ENCODE measurements at regions not wholly inside any gene's neighbourhood (a gene's known extent, or its start where the extent isn't known, plus 50 kb on each side); places are given as distances from the start of the nearest gene placed in this dataset.

DNA sequence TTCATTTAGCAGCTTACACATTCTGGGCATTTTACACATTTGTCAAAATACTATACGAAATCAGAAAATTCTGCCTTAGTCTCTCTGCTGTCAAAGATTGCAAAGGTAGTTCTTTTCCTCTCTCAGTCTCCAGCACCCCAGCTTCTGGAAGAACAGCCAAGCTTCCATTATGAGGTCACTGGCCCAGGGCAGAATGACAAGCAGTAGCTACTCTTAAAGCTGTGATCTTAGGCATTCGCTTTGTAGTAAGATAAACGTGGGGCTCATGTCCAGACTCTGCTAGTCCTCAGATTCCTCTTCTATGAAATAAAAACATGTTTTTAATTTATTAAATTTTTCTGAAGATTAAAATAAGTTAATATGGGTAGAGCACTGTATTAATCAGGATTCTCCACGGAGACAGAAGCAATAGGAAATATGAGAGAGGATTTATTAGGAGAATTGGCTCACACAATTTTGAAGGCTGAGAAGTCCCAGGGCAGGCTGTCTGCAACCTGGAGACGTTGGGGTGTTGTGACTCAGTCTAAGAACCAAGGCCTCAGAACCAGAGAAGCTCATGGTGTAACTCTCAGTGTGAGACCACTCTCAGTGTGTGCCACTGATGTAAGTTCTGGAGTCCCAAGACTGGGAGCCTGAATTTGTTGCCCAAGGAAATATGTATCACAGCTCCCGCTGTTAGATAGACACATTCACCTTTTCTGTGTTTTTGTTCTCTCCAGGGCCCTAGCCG is 201.2 kb downstream of the CMPK2 start:
- no peak overlapping the region for H3K27ac ChIP-seq
- TF ChIP-seq, protein P1, sequence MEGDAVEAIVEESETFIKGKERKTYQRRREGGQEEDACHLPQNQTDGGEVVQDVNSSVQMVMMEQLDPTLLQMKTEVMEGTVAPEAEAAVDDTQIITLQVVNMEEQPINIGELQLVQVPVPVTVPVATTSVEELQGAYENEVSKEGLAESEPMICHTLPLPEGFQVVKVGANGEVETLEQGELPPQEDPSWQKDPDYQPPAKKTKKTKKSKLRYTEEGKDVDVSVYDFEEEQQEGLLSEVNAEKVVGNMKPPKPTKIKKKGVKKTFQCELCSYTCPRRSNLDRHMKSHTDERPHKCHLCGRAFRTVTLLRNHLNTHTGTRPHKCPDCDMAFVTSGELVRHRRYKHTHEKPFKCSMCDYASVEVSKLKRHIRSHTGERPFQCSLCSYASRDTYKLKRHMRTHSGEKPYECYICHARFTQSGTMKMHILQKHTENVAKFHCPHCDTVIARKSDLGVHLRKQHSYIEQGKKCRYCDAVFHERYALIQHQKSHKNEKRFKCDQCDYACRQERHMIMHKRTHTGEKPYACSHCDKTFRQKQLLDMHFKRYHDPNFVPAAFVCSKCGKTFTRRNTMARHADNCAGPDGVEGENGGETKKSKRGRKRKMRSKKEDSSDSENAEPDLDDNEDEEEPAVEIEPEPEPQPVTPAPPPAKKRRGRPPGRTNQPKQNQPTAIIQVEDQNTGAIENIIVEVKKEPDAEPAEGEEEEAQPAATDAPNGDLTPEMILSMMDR (IDR thresholded peaks at IDR 0.05), result no peak
- TF ChIP-seq ZFX (IDR thresholded peaks at IDR 0.05; ENCODE audit: borderline replicate concordance), result no peak

DNA sequence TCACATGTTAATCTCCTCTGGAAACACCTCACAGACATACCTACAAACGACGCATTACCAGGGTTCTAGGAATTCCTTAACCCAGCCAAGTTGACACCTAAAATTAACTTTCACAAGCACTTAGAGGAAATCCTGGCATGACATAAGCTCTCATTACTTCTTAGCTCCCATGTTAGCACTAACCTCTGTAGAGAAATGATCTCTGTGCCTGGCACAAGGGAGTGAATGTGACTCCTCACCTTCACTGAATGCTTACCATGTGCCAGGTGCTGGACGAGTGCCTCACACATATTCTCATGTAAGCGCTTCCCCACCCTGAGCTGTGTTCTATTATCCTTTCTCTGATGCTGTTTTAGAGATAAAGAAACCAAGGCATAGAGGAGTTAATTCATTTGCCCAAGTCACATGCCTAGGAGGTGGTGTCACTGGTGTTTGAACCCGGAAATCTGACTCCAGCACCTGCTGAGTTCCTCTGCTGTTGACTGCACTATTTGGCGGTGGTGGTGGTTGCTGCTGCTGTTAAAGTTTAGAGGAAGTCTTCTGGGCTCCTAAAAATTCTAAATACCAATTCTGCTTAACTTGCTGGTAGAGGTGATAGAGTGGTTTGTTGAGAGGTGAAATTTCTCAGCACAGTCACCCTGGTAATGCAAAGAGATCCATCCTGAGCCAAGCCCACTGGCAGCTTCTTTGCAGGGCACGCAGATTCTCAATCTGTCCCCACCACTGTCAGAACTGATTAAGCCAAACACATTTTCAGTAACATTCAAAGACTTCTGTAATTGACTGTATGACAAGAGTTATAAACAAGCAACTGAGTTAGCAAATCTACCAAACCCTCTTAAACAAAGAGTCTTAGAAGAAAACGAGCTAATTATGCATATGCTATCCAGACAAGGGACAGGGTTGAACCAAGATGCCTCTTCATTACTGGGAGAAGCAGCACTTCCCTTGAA is 200.3 kb downstream of the CMPK2 start:
- TF ChIP-seq ZFX (IDR thresholded peaks at IDR 0.05; ENCODE audit: borderline replicate concordance), result no peak
- TF ChIP-seq, protein P1 (IDR thresholded peaks at IDR 0.05), result no peak

DNA sequence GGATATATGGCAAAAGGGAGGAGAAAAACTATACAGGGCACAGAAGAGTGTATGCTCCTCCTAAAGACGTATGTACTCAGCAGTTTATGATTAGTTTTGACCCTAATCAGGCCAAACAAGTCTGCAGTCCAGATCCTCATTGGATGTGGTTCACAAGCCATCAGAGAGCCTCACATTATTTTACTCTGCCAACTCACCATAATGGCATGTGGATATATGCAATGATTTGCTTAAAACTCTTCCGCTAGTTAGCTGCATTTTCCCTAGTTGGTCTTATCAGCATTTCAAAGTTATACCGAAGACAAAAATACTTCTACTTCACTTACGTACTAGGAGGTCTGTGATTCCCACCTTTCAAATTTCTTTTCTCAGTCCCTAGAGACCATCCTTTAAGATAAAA is 198.4 kb downstream of the CMPK2 start:
- TF ChIP-seq, protein P1 (IDR thresholded peaks at IDR 0.05), result no peak
- no peak for TF ChIP-seq ZFX (IDR thresholded peaks at IDR 0.05; ENCODE audit: borderline replicate concordance)
- no peak overlapping the region for H3K27ac ChIP-seq

More for the DNA sequence above, 200.3 kb downstream of the CMPK2 start:
- no peak overlapping the region for H3K27ac ChIP-seq

DNA sequence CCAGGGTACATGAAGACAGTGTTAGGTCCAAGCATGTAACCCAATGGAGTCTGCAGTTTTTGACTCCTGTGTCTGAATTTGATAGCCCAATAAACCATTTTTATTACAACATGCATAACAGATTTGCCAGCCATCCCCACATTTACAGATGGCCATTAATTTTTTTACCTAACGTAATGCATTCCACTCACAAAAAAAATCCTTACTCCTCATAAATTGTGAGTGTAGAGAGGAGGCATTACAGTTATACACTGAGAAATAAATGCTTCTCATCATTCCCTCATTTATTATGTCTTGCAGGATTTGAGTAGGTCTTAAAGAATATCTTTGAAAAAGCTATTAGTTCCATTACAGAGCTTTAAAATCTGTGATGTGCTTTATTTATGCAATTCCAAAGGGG is 193.8 kb downstream of the CMPK2 start:
- TF ChIP-seq, protein P1 (IDR thresholded peaks at IDR 0.05), result no peak
- TF ChIP-seq ZFX (IDR thresholded peaks at IDR 0.05; ENCODE audit: borderline replicate concordance), result no peak
- no peak overlapping the region for H3K27ac ChIP-seq

DNA sequence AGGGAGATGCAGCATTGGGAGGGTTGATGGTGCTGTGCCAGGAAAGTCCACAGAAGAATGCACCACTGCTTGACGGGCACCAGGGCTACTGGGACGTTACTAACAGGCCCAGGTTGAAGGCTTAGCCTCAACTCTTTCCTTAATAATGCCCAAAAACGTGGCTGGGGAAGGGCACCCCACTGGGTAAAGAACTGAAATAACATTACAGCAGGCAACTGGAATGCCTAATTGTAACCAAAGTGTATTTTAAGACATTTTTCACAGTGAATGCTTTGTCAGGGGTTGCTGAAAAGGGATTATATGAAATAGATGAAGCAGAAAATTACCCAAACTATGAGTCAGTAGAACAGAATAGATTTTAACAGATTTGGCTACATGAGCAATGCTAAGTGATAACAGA is 191.3 kb downstream of the CMPK2 start:
- H3K27ac ChIP-seq, result no peak overlapping the region

DNA sequence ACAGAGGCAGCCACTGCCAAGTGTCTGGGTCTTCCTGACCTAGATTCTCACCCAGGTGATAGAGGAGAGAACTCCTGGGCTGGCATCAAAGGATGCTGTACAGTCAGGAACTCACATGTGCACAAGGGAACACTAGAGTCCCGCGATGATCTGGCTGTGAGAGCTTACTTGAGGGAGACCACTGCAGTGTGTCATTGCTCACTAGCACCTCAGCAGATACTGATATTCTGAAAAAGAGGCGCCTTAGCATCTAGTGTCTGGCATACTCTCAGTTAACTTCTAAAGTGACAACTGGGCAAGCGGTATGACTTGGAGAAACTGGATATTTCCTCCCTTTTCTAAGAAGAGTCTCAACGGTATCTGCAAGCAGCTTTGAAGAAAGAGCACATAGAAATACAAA is 189.9 kb downstream of the CMPK2 start:
- H3K27ac ChIP-seq, result no peak overlapping the region
- TF ChIP-seq, protein P1 (IDR thresholded peaks at IDR 0.05), result no peak
- TF ChIP-seq ZFX (IDR thresholded peaks at IDR 0.05; ENCODE audit: borderline replicate concordance), result no peak

More for the DNA sequence above, 191.3 kb downstream of the CMPK2 start:
- TF ChIP-seq ZFX (IDR thresholded peaks at IDR 0.05; ENCODE audit: borderline replicate concordance), result no peak
- TF ChIP-seq, protein P1 (IDR thresholded peaks at IDR 0.05), result no peak

Measured in 22Rv1 (cell line).